Superior temporal gyrus (tissue), 1 donor: ENCODE measurements at regions not wholly inside any gene's neighbourhood (a gene's known extent, or its start where the extent isn't known, plus 50 kb on each side); places are given as distances from the start of the nearest gene placed in this dataset.
"Not testable (repeated sequence)": the region's sequence is repeated elsewhere in the genome, so short reads cannot be mapped to it uniquely, and the experiment has no call there.

Experiments
- DNase-seq: peaks from one replicate; pipeline ENCODE4 v3.0.0-alpha.2; 2016; ENCODE audit errors: extremely low spot score

DNA sequence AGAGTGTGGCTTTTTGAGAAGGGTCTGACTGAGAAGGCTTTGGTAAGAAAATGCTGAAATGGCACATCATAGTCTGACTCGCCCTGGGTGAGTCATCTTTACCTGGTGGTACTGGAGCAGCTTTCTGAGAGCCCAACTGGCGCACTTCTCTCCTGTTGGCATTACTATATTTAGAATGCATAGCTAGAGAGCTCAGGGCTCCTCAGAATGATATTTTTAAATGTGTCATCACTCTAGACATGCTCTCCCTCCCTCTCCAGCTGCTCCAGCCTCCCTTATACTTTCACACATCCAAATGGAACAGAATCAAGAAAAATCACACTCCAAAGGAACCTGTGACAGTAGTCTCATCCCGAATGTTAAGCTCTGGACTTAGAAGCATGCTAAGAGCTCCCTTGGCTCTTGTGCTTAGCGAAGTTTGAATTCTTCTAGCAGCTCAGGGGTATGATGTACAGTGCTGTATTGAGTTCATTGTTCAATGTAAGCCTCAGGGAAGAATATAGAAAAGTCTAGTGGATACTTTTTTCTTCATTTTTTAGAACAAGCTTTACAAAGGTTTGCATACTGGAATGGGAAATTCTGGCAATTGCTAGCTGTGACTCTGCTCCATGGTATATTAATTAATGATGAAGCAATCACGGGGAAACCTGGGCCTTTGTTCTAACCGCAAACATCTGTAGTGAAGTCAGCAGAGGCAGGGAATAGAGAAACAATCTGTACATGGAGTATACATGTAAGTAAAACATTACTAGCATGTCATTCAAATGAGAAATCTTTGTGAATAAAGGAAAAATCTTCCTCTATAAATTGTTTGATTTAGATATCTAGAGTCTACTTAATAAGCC, 751.2 kb upstream of the NRXN1 start:
- DNase-seq = peak; percentile 73

DNA sequence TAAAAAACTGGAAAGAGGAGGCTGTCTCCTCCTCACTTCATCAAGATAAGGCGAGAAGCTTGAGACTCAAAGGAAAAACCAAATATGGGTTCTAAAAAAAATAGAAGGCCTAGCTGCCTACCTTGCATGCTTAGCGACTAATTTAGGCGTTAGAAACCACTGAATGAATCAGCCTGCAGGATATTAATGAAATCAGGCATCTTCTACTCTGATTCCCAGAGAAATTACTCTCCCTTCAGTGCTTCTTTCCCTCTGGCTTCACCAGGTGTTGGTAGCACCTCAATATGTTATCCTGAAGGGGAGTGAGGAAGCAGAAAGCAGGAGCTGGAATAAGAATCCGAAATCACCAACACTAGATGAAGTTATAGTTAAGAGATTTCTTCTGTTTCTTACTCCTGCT, 749.8 kb upstream of the NRXN1 start:
- DNase-seq = peak; percentile 22

- DNase-seq = no peak
Measured at GRCh38 chr2:51780353-51780752, 748.4 kb upstream of the NRXN1 start.

GRCh38 chr2:51779723-51780122, 747.8 kb upstream of the NRXN1 start:
- not testable (repeated sequence) for DNase-seq

DNA sequence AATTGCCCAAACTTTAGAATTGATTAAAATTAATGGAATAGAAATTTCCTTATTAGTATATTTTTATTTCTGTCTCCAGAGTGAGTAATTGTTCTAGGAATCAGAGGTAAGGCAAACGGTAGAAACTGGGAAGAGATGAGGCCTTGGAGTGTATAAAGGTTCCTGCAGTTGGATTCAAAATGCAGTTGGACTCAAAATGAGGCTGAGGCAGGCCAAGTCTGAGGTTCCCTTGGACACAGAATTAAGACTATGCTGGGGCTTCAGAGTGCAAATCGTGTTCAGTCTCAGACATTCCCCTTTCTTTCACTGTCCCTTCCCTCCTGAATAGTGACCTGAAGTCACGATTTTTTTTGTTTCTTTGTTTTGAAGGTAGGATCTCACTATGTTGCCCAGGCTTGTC, 746.9 kb upstream of the NRXN1 start:
- DNase-seq = no peak

DNA sequence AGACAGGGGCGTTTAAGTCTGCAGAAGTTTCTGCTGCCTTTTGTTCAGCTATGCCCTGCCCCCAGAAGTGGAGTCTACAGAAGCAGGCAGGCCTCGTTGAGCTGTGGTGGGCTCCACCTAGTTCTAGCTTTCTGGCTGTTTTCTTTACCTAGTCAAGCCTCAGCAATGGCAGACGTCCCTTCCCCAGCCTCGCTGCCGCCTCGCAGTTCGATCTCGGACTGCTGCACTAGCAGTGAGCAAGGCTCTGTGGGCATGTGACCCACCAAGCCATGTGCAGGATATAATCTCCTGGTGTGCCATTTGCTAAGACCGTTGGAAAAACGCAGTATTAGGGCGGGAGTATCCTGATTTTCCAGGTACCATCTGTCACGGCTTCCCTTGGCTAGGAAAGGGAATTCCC, 742.7 kb upstream of the NRXN1 start:
- DNase-seq = not testable (repeated sequence)

DNA sequence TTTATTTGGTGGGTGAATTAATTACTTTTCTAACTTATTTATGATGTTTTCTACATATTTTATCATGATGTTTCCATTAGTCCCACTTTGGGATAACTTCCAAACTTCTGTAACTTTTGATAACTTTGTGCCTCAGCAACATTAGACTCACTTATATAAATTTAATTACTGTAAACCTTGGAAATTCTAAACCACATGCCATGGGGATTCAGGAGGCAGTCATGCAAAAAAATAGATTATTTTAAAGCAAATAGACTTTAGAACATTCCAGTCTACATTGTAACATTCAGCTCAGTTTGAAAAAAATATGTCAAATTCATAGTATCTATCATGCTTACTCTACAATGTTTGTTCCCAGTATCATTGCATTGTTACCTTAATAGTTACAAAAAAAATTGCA, 728.5 kb upstream of the NRXN1 start:
- no peak for DNase-seq

GRCh38 chr2:51758081-51758480, 726.1 kb upstream of the NRXN1 start:
- DNase-seq = no peak

DNA sequence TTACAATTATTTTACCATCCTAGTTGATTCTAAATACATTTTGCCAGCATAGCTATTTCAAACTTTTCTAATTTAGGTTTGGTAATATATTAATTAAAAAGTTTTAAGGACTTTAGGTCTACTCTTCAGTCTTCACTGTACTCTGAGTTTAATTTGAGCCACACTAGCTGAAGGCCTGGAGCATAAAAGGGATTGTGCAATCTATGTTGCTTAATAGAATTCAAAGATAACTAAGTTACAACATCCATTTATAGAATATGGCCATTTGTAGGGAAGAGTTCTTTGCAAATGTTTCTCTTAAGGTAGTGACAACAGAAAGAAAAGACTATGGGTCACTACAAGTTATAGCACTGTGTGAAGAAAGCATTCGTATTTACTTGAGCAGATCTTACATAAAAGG, 702.2 kb upstream of the NRXN1 start:
- DNase-seq = no peak

GRCh38 chr2:51723691-51724090, 691.8 kb upstream of the NRXN1 start:
- DNase-seq = no peak

- no peak for DNase-seq
Measured at GRCh38 chr2:51722311-51722710, 690.4 kb upstream of the NRXN1 start.

DNA sequence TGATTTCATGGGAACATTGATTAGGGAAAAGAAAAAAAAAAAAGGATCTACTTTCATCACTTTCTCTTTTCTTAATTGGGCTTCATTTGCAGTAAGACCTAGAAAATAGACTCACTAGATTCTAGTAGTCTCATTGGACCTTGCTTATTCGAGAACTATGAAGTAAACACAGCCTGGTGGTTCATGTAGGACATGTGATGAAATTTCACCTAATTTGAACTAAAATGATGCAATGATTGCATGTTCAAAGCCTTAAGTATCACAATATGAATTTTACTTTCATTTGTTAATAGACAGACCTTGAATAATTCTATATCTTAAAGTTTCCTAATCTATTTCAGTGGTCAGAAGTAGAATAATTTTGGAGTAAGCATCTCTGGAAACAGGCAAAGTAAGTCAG, 688.9 kb upstream of the NRXN1 start:
- DNase-seq = no peak

- DNase-seq = no peak
Measured at GRCh38 chr2:51718881-51719280, 686.9 kb upstream of the NRXN1 start.

DNA sequence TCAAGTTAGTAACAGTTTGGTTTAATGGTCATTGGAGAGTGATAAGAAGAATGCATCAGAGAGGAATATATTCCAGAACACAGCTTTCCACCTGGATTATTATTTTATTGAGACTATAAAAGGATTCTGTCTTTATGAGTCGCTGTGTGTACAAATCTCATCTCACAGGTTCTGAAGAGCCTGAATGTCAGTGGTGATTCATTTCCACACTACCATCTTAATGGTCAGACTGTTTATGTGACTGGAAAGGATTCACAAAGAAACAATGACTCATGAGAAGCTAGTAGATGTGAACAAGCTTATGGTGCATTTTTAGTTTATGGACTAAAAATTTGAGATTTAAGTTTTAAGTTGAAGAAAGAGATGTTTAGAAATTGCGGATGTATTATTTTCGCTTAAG, 685.4 kb upstream of the NRXN1 start:
- DNase-seq = no peak

DNA sequence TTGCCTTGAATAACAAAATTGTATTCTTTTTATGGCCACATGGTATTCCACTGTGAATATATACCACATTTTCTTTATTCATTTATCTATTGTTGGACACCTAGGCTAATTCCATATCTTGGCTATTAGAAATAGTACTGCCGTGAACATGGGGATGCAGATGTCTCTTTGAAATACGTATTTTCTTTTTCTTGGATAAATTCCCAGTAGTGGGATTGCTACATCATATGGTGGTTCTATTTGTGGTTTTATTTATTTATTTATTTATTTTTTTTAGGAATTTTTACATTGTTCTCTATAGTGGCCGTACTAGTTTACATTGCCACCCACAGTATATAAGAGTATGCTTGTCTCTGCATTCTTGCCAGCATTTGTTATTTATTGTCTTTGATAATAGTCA, 679.8 kb upstream of the NRXN1 start:
- no peak for DNase-seq

DNA sequence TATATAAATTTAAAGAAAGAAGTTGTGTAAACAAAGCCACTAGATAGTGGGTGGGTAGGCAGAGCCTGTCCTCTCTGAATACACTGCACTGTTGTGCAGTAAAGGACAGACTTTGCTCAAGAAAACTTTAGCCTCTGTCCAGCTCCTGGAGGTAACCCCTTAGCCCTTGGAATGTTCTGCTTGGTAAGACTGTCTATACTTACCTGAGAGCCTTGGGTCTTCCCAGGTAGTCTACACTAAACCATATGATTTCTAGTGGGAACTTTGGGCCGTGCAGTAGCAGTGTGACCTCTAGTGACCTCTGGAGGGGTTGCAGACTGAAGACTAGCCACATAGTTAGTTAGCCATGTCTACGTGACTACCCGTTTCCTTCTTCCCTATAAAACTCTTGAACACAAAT, 678.3 kb upstream of the NRXN1 start:
- DNase-seq = no peak

- DNase-seq = no peak
Measured at GRCh38 chr2:51707625-51708024, 675.7 kb upstream of the NRXN1 start.

GRCh38 chr2:51706220-51706619, 674.3 kb upstream of the NRXN1 start:
- DNase-seq = no peak

DNA sequence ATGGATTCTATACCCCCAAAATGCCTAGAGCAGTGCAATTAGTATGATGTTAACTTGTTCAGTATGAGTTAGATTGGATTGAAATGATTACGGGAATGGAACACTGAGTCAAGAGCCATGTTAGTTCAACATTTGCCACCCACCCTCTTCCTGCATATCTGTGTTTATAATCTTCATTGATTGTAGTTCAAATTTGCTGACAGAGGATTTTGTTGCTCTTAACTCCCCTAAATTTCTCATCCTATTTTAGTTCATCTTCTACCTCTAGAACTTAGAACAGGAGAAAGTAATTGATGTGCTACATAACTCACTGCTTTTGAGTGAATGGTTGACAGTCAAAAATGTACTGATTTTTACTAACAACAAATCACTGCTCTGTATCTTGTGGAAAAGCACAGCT, 673.5 kb upstream of the NRXN1 start:
- no peak for DNase-seq

GRCh38 chr2:51698021-51698420, 666.1 kb upstream of the NRXN1 start:
- DNase-seq = no peak

DNA sequence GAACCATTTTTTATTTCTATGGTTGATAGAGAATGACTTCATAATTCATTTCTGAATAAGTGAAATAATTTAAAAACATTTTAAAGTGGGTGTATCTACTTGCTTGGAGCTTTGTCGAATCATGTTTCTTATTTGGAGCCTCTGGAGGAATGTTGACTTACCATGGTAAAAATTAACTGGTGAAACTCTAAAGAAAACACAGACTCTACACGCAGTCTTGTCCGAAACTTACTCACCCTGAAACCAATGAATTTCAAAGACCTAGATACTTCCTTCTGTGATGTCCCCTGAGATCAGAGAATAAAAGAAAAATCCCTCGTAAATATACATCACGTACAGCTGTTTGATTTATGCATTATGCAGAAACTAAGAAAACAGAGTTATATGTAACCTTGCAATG, 665.2 kb upstream of the NRXN1 start:
- DNase-seq = no peak

- DNase-seq = no peak
Measured at GRCh38 chr2:51695531-51695930, 663.6 kb upstream of the NRXN1 start.

DNA sequence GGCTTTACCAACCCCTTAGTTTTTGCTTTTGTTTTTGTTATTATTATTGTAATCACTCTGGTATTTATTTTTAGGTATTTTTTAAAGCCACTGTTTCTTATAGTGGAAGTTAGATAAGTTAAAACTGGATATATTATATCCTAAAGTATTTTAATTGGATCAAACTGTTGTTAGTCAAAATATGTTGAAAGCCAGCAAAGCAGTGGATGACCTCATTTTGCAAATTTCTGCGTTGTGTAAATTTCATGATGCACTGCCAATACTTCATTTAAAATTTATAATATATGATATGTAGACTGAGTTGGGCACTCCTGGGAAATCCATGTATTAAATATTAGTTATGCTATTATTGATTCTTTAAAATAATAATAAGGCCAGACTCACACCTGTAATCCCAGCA, 661.7 kb upstream of the NRXN1 start:
- no peak for DNase-seq

DNA sequence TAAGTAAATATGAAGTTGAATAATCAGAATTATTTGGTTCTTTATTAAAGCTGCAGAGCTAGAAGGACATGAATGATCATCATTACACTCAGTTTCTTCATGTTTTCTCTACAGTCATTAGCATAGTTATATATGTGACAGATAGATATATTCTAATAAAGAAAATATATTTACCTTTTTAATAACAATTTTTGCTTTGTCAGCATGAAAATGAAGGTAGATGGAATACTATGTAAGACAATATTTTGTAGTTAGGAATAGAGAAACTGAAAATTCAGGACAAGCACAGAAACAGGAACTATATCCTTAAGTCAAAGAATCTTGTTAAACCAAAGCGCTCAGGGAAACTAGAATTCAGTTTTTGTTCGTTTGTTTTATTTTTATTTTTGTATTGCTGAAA, 649.9 kb upstream of the NRXN1 start:
- no peak for DNase-seq
